Muscle layer of duodenum (tissue), 2 donors: ENCODE measurements at regions not wholly inside any gene's neighbourhood (a gene's known extent, or its start where the extent isn't known, plus 50 kb on each side); places are given as distances from the start of the nearest gene placed in this dataset.

Experiments
- H3K27ac ChIP-seq: one replicate; pipeline ENCODE4 v1.7.0; 2013; ENCODE audit warnings: mild to moderate bottlenecking, low read length
- H3K27me3 ChIP-seq: one replicate; pipeline ENCODE4 v1.7.0; 2013; ENCODE audit warnings: low read depth, mild to moderate bottlenecking, control low read depth, low read length
- H3K36me3 ChIP-seq, 2 donors: one replicate each; pipeline ENCODE4 v1.7.0; 2013; ENCODE audit warnings: low read length in 2 of 2, control low read depth in 1 of 2, mild to moderate bottlenecking in 1 of 2; ENCODE audit not compliant: insufficient read depth in 2 of 2, control insufficient read depth in 1 of 2
- H3K4me1 ChIP-seq, 2 donors: one replicate each; pipeline ENCODE4 v1.7.0; 2013; ENCODE audit warnings: low read length in 2 of 2, mild to moderate bottlenecking in 2 of 2, control low read depth in 1 of 2, moderate library complexity in 1 of 2; ENCODE audit not compliant: insufficient read depth in 2 of 2, control insufficient read depth in 1 of 2
- H3K4me3 ChIP-seq, 2 donors: one replicate each; pipeline ENCODE4 v1.7.0; 2013; ENCODE audit warnings: low read length in 2 of 2, low read depth in 1 of 2, mild to moderate bottlenecking in 1 of 2
- H3K9me3 ChIP-seq, 2 donors: one replicate each; pipeline ENCODE4 v1.7.0; 2013; ENCODE audit warnings: low read length in 2 of 2, control low read depth in 1 of 2, mild to moderate bottlenecking in 1 of 2; ENCODE audit not compliant: control insufficient read depth in 1 of 2
- donor health status: healthy.

DNA sequence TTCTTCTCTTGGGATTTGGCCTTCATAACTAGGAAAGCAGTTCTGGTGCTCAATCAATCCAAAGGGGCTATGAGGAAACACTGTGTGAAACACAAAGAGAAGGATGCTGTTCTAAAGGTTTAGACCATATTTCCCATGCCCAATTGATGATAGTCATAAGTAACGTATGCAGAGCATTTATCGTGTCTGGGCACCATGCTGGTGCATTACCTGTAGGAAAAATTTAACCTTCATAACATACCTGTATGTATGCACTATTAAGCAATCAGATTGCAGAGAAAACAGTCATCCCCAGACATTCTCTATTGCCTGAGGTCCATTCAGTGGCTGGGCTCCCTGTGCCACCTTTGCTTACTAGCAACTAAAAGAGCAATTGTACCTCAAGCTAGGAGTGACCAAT is 381.4 kb downstream of the PLPP3 start:
- H3K4me3 ChIP-seq, result no peak overlapping the region
- H3K4me1 ChIP-seq, result no peaks in the 10 kb centered on the region
- no peaks in the 10 kb centered on the region for H3K9me3 ChIP-seq
- no peaks in the 10 kb centered on the region for H3K36me3 ChIP-seq
- no peak overlapping the region for H3K27ac ChIP-seq
- H3K27me3 ChIP-seq, result no peaks in the 10 kb centered on the region

DNA sequence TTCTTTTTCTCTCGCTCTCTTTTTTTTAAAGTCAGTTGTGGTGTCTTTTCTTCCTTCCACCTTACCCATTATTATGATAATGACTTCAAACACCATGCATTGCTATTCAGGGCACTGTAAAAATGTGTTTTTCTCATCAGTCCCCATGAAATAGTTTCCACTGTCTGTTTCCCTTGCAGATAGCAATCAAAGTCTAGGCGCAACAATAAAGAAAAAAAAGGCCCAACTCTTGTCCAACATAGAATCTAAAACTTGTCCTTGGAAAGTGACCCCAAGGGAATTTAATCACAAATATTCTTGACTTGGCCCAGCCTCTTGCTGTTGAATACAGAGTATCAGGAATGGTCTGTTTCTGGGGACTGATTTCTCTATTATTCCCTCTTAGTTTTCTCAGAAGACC is 382.5 kb downstream of the PLPP3 start:
- Histone ChIP-seq H3K4me1 (no peaks in the 10 kb centered on the region), H3K27me3 (no peaks in the 10 kb centered on the region), H3K9me3 (no peaks in the 10 kb centered on the region), H3K27ac (no peak overlapping the region), H3K36me3 (no peaks in the 10 kb centered on the region), H3K4me3 (no peak overlapping the region)

DNA sequence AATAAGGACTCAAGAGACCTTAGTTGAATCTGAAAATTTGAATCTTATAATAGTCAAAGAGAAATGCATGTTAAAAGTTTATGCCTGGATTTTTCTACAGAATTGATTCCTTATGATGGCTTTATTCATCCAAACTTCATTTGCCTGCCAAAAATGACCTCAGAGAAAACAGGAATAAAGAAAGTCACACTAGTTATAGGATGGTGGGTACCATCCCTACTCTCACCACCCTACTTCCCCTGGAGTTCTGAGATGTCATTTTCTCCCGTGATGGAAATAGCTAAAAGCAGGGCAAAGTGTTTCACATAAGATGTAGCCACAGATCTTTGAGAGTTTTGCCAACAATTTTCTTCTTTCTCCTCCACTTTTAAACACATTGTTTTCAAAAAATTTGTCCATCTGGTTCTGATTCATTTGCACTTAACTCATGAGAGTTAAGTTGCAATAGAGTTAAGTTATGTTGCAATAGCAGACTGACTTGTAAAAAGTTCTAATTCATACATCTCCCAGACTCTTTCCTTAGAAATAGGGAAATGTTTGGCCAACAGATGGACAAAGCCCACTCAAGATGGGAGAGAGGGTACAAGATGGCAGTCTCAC is 384.6 kb downstream of the PLPP3 start:
- Histone ChIP-seq H3K9me3 (no peaks in the 10 kb centered on the region), H3K4me1 (no peaks in the 10 kb centered on the region), H3K4me3 (no peak overlapping the region), H3K27ac (no peak overlapping the region), H3K36me3 (no peaks in the 10 kb centered on the region), H3K27me3 (no peaks in the 10 kb centered on the region)

DNA sequence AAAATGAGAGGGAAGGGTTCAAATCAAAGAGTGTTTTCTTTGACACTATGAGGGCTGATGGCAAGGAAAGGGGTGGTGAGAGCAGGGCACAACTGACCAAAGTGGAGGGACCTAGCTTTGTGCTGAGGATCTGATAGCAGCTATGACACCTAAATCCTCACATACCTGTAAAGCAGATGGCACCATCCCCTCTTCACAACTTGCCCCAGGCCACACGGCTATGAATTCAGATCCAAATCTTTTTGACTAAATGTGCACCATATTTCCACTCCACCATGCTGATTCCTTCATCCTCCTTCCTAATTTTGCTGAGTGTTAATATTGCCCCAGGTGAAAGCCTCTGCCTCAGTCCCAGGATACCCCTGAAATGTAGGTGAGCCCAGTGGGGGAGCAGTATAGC is 385.7 kb downstream of the PLPP3 start:
- H3K4me1 ChIP-seq, result peaks cover 0 to 10% of the 10 kb centered on the region in 2 donors
- H3K4me3 ChIP-seq, result no peak overlapping the region
- H3K9me3 ChIP-seq, result no peaks in the 10 kb centered on the region
- no peak overlapping the region for H3K27ac ChIP-seq
- no peaks in the 10 kb centered on the region for H3K36me3 ChIP-seq
- no peaks in the 10 kb centered on the region for H3K27me3 ChIP-seq

DNA sequence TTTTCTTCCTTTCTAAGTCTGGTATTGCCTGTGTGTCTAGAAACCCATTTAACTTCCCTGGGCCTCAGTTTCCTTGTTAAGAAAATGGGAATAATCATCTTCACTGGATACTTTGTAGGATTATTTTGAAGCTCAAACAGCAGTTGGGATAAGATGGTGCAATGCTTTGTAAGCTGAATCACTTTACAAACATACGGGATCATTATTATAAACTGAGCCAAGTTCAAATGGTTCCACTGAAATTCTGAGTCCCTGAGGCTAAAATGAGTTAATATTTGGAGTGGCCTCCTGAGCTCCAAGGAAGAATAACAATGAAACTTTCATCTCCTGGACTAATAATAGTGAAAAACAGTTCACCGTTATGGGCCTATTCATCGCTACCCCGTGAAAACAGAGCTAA is 388.0 kb downstream of the PLPP3 start:
- no peaks in the 10 kb centered on the region for H3K9me3 ChIP-seq
- H3K4me1 ChIP-seq, result peaks cover 0 to 14% of the 10 kb centered on the region in 2 donors
- H3K36me3 ChIP-seq, result no peaks in the 10 kb centered on the region
- H3K27me3 ChIP-seq, result no peaks in the 10 kb centered on the region
- H3K4me3 ChIP-seq, result no peak overlapping the region
- no peak overlapping the region for H3K27ac ChIP-seq

DNA sequence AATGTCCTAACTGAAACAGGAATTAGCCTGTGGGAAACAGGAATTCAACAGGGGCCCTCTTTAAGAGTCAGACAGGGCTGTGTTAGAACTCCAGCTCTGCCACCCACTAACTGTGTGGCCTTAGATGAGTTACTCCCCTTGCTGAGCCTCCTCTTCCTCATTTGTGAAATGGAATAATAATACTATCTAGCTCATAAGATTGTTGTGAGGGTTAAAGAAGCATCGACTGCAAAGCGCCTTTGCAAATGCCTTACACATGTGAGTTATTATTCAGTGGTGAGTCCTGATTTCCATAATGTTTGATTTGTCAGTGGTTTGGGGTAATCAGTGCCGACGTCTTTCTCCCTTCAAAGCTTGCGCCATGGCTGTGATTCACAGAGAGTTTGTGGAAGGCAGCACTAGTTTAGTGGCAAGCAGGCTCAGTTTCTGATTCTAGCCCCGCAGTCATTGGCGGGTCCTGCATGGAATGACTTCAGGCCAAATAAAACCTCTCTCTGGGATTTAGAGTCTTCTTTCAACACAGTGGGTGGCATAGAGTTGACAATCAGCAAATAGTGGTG is 388.5 kb downstream of the PLPP3 start:
- Histone ChIP-seq H3K27ac (no peak overlapping the region), H3K27me3 (no peaks in the 10 kb centered on the region), H3K36me3 (no peaks in the 10 kb centered on the region), H3K4me3 (no peak overlapping the region), H3K4me1 (peaks cover 0 to 14% of the 10 kb centered on the region in 2 donors), H3K9me3 (no peaks in the 10 kb centered on the region)

DNA sequence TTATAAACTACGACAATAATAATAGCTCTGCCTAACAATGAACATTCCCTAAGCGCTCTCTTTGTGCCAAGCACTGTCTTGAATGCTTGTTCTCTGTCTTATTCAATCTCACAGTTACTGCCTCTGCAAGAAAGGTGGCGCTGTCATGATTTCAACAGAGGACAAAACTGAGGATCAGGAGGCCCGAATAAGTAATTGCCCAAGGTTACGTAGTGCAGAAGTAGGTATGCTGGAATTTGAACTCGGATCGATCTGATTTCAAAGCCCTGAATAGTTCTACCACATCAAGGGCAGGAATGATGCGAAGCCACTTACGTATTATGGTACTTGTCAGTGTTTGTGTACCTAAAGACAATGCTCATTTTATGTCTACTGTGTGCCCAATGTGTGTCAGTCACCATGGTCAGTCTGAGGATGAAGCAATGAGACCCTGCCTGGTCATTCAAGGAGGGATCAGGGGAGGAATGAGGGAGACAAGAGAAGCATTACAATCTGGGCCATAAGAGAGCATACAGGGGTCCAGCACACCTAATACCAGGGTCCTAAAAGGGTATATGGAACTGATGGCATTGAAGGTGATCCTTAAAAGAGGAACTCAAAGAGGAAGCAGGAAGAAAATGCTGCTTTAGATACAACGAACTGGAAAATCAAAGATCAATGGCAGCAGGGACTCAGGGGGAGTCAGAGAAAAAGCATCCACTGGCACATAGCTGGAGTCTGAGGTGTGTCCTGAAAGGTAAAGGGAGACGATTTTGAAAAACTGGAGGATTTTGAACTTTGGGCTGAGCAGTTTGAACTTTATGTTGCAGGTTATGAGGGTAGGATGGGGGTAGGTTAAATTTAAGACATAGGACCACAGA is 389.2 kb downstream of the PLPP3 start:
- H3K27ac ChIP-seq, result no peak overlapping the region
- peaks cover 0 to 14% of the 10 kb centered on the region in 2 donors for H3K4me1 ChIP-seq
- H3K27me3 ChIP-seq, result no peaks in the 10 kb centered on the region

DNA sequence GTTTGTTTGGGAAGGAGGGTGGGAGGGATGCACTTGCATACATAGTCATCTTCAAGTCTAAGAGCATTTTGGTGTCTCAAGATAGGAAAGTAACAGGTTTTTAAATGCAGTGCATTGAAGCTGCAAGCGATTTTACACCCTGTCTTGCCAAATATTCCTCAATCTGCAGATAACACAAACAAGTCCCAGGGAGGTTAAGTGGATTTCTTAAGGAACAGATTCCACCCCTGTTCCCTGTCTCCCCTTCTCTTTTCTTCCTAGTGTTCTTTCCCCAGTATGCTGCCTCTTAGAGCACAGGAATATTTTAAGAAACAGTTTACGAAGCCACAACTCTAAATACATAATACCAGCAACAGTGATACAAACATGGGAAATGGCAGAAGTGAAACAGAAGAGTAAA is 389.9 kb downstream of the PLPP3 start:
- no peaks in the 10 kb centered on the region for H3K9me3 ChIP-seq
- H3K27ac ChIP-seq, result no peak overlapping the region
- H3K4me1 ChIP-seq, result peaks cover 0 to 14% of the 10 kb centered on the region in 2 donors
- no peaks in the 10 kb centered on the region for H3K27me3 ChIP-seq
- no peaks in the 10 kb centered on the region for H3K36me3 ChIP-seq
- H3K4me3 ChIP-seq, result no peak overlapping the region

More for the DNA sequence above, 389.2 kb downstream of the PLPP3 start:
- H3K36me3 ChIP-seq, result no peaks in the 10 kb centered on the region
- no peak overlapping the region for H3K4me3 ChIP-seq
- no peaks in the 10 kb centered on the region for H3K9me3 ChIP-seq

DNA sequence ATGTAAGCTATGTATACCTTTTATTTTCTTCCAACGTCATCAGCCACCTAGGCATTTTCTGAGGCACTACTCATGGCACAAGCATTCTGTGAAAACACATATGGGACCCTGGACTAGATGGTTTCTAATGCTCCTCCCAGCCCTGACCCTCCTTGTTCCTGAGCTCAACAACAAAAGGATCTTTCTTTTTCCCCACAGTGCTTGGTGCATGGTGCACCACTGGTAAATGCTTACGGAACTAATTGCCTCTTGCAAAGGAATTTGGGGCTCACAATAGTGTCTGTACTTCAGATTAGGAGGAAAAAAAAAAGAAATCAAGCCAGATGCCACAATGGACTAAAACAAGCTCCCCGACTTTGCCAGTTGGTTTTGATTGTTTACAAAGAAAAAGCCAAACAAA is 390.5 kb downstream of the PLPP3 start:
- Histone ChIP-seq H3K27me3 (no peaks in the 10 kb centered on the region), H3K4me1 (peaks cover 0 to 14% of the 10 kb centered on the region in 2 donors), H3K27ac (no peak overlapping the region), H3K36me3 (no peaks in the 10 kb centered on the region), H3K4me3 (no peak overlapping the region), H3K9me3 (no peaks in the 10 kb centered on the region)

DNA sequence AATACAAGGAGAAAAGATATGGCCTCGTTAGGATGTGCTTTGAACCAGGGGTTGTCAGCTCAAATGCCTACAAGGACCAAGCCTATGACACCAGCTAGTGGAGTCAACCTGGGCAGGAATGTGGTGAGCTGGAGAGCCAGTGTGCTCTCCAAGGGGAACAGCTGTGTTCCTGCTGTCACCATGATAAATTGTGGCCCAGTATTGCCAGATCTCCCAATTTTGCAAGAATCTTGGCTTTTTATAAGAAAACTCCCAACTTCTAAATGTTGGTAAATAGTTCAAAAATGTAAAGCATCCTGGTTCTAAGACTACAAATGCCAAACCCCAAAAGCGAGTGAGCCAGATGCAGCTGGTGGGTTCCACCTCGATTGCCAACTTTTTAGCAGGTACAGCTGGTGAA is 391.1 kb downstream of the PLPP3 start:
- H3K4me3 ChIP-seq, result no peak overlapping the region
- H3K4me1 ChIP-seq, result peaks cover 0 to 14% of the 10 kb centered on the region in 2 donors
- no peaks in the 10 kb centered on the region for H3K36me3 ChIP-seq
- no peak overlapping the region for H3K27ac ChIP-seq
- no peaks in the 10 kb centered on the region for H3K27me3 ChIP-seq
- no peaks in the 10 kb centered on the region for H3K9me3 ChIP-seq

DNA sequence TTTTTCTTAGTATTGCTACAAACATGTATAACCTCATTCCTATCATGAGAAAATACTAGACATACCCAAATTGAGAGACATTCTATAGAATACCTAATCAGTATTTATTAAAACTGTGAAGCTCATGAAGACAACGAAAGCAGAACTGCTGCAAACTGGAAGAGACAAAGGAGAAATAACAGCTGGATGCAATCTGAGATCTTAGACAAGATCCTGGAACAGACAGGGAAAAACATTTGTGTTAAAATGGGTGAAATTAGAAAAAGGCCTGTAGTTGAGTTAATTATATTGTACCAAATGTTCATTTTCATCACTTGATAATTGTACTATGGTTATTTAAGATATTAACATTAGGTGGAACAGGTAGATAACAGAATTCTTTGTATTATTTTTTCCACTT is 392.0 kb downstream of the PLPP3 start:
- no peak overlapping the region for H3K27ac ChIP-seq
- H3K9me3 ChIP-seq, result no peaks in the 10 kb centered on the region
- no peak overlapping the region for H3K4me3 ChIP-seq
- no peaks in the 10 kb centered on the region for H3K27me3 ChIP-seq
- H3K4me1 ChIP-seq, result peaks cover 0 to 14% of the 10 kb centered on the region in 2 donors
- H3K36me3 ChIP-seq, result no peaks in the 10 kb centered on the region
